Small intestine (tissue), 7 donors: ENCODE measurements at regions not wholly inside any gene's neighbourhood (a gene's known extent, or its start where the extent isn't known, plus 50 kb on each side); places are given as distances from the start of the nearest gene placed in this dataset.

Experiments used
- DNase-seq, 2 donors: peaks; one replicate each; pipeline versions ENCODE4 v3.0.0 to v3.0.0-alpha.2; 2013
- FAIRE-seq: peaks from 2 replicates; lab custom pipeline; 2012; peaks lifted over from hg19 to GRCh38; lab: Jason Lieb, UNC
- H3K27ac ChIP-seq, 3 donors: one replicate each; pipeline ENCODE4 v1.5.1; 2013; ENCODE audit warnings: low read length in 2 of 3, mild to moderate bottlenecking in 2 of 3, control low read depth in 1 of 3, inconsistent platforms in 1 of 3, low read depth in 1 of 3, moderate library complexity in 1 of 3
- H3K27me3 ChIP-seq, 3 donors: one replicate each; pipeline ENCODE4 v1.6.1; 2013; ENCODE audit warnings: low read length in 3 of 3, inconsistent platforms in 1 of 3; ENCODE audit not compliant: control insufficient read depth in 3 of 3, insufficient read depth in 3 of 3
- H3K36me3 ChIP-seq, 3 donors: one replicate each; pipeline ENCODE4 v1.6.1; 2013; ENCODE audit warnings: low read length in 3 of 3, inconsistent platforms in 1 of 3, low read depth in 1 of 3, mild to moderate bottlenecking in 1 of 3, moderate library complexity in 1 of 3; ENCODE audit not compliant: control insufficient read depth in 3 of 3, insufficient read depth in 2 of 3
- H3K4me1 ChIP-seq, 3 donors: one replicate each; pipeline ENCODE4 v1.6.1; 2013; ENCODE audit warnings: low read length in 2 of 3, inconsistent platforms in 1 of 3, low read depth in 1 of 3, mild to moderate bottlenecking in 1 of 3, moderate library complexity in 1 of 3; ENCODE audit not compliant: control insufficient read depth in 3 of 3, insufficient read depth in 2 of 3
- H3K4me3 ChIP-seq, 3 donors: one replicate each; pipeline ENCODE4 v1.5.1; 2013; ENCODE audit warnings: low read length in 3 of 3, control low read depth in 1 of 3, inconsistent platforms in 1 of 3, low read depth in 1 of 3, mild to moderate bottlenecking in 1 of 3, moderate library complexity in 1 of 3
- H3K9me3 ChIP-seq, 2 donors: one replicate each; pipeline ENCODE4 v1.6.1; 2013; ENCODE audit warnings: low read depth in 1 of 2, low read length in 1 of 2; ENCODE audit not compliant: control insufficient read depth in 2 of 2, insufficient read depth in 1 of 2
- WGBS, 3 donors: extraction: QIAGEN DNeasy Blood & Tissue Kit; methylation state at CpG; one replicate each; pipeline ENCODE4 v1.1.7; 2013; 5-methylcytosine and 5-hydroxymethylcytosine counted together
- donor health status: healthy with polysubstance abuse.
- donor health status: control.
- donor health status: control.
- donor health status: Bipolar disorder and iron deficiency.
- donor health status: healthy.

DNA sequence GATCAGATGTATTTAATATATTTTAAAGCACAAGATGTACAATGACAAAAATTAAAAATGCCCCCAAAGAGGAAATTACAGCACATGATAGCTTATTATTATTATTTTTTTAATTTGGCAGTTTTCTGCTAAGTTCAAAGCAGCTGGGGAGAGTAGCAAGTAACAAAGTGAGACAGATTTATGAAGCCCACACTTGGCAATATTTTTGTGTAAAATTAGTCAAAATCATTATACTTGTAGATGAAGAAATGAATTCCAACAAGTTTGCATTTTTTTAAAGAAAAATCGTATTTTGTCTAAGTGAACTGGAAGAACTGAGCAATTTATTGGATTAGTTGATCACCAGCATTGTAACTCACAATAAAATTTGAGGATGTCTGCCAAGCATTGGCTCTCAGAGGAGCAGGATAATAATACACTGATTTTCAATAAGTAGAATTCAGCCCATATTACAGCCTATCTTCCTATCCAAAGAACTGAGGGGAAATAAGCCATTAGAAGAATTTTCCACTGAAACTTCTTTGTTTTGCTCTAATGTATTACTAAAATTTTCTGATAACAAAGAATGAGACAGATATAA, 215.6 kb downstream of the MAP2K6 start:
- Histone ChIP-seq H3K36me3 (no peaks in the 10 kb centered on the region), H3K27me3 (peaks cover 0 to 2% (median 0%) of the 10 kb centered on the region in 3 donors), H3K9me3 (no peaks in the 10 kb centered on the region), H3K27ac (no peak overlapping the region), H3K4me3 (no peak overlapping the region), H3K4me1 (no peaks in the 10 kb centered on the region)
- WGBS, 3 donors, result 71 to 75% (median 73%) methylated on average over 1 of the region's 1 CpG
- DNase-seq (no peak), FAIRE-seq (no peak)

DNA sequence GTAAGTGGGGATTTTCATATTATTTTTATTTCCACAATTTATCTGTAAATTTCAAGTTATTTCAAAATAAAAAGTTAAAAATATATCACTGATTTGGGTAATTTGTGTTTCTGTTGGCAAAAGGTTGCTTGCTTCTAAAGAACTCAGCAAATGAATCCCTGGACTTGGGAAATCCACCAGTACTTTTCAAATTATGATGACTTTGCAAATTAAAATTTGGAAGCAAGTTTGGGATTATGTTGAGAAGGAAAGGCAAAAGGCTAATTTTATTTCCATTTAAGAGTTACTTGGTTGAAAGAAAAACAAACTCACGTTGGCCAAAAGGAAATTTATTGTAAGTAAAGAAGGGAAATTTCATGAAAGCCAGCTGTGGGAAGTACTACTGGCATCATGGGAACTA, 220.3 kb downstream of the MAP2K6 start:
- DNase-seq, result no peak
- H3K27me3 ChIP-seq, result no peaks in the 10 kb centered on the region
- no peak for FAIRE-seq
- H3K27ac ChIP-seq, result no peak overlapping the region
- H3K9me3 ChIP-seq, result no peaks in the 10 kb centered on the region
- H3K36me3 ChIP-seq, result no peaks in the 10 kb centered on the region
- H3K4me1 ChIP-seq, result no peaks in the 10 kb centered on the region
- 50 to 59% (median 56%) methylated on average over 1 of the region's 1 CpG for WGBS, 3 donors
- no peak overlapping the region for H3K4me3 ChIP-seq

DNA sequence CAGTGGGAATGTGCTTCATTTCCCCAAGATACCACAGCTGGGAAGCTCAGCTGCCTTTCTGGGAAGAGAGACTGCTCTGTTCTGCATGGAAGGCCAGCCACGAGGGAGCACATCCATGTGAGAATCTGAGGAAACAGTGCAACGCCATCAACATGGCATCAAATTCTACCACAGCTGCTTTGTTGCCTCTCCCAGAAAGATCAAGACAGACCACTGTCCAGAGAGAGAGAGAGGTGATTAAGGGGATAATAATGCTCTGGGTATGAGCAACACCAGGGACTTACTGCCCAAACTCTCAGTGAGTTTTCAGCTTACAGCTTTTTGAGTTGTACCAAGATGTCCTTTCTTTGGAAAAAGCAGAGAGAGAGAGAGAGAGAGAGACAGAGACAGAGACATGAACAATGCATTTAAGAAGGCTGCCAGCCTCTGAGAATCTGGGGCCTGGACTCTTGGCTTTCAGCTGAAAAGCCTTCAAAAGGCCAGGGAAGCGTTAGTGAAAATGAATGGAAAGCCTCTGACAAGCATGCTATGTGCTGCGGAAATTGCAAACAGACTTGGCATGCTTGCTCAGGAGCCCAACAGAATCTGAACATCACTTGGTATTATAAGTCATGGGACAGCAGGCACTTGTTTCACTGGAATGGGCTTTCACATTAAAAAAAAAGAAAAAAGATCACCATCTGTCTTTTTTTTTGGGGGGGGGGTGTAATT, 223.1 kb downstream of the MAP2K6 start:
- no peak overlapping the region for H3K4me3 ChIP-seq
- WGBS, 3 donors, result 72 to 74% (median 72%) methylated on average over 4 of the region's 4 CpGs
- no peaks in the 10 kb centered on the region for H3K4me1 ChIP-seq
- no peaks in the 10 kb centered on the region for H3K27me3 ChIP-seq
- no peak overlapping the region for H3K27ac ChIP-seq
- FAIRE-seq, result no peak
- DNase-seq, result no peak
- H3K36me3 ChIP-seq, result no peaks in the 10 kb centered on the region
- H3K9me3 ChIP-seq, result no peaks in the 10 kb centered on the region

DNA sequence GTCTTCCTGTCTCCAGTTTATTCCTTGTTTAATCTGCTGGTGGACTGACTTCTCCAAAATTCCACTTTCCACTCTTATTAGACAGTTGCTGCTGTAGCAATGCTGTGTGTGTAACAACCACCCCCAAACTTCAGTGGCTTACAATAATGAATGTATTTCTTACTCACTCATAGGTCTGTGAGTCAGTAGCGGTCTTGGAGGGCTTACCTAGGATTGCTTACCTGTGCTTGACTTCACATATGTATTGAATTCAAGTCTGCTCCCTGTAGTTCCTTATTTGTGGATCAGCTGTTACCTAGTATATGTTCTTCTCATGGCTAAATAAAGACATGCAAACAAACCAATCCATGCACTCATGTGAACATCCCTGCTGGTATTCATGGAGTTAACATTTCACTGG, 224.6 kb downstream of the MAP2K6 start:
- Histone ChIP-seq H3K27ac (no peak overlapping the region), H3K36me3 (no peaks in the 10 kb centered on the region), H3K4me3 (no peak overlapping the region), H3K4me1 (no peaks in the 10 kb centered on the region), H3K27me3 (no peaks in the 10 kb centered on the region), H3K9me3 (no peaks in the 10 kb centered on the region)
- no peak for FAIRE-seq
- WGBS, 3 donors, result 65 to 88% (median 81%) methylated on average over 1 of the region's 1 CpG
- no peak for DNase-seq

DNA sequence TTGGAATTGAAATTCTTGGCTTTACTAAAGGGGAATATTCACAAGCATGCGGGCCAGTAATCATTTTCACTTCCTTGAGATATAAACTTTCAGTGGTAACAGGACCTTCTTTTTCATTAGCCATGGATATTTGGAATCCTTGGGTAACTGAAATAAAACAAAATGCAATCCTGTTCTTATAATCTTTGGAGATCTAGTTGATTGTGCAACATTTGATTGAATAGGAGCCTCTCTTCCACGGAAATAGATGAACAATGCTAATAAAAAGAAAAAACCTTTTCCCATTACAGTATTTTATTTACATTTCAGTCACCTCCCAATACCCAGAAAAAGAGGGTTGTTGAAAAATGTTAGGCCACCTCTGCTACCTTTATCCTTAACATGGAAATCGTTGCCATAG, 225.6 kb downstream of the MAP2K6 start:
- no peaks in the 10 kb centered on the region for H3K9me3 ChIP-seq
- H3K36me3 ChIP-seq, result no peaks in the 10 kb centered on the region
- H3K4me3 ChIP-seq, result no peak overlapping the region
- no peaks in the 10 kb centered on the region for H3K4me1 ChIP-seq
- H3K27me3 ChIP-seq, result no peaks in the 10 kb centered on the region
- WGBS, 3 donors, result 71 to 76% (median 71%) methylated on average over 3 of the region's 3 CpGs
- no peak for DNase-seq
- no peak overlapping the region for H3K27ac ChIP-seq
- no peak for FAIRE-seq

DNA sequence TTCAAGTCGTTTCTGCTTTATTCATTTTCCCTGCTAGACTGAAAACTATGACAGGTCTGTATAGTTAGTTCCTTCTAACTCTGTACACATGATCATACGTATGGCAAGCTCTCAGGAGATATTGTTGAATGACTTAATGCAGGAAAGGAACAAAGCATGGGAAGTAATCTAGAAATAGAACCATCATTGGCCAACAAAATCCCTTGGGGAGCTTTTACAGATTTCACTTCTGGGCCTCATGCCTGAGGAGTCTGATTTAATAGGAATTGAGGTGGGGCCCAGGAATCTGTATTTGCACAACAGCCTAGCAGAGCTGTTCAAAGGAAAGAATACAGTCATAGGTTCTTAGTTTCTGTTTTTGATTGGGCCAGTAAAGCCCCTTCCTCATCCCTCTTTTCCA, 229.2 kb downstream of the MAP2K6 start:
- H3K27me3 ChIP-seq, result no peaks in the 10 kb centered on the region
- WGBS, 3 donors, result 57 to 72% (median 69%) methylated on average over 2 of the region's 2 CpGs

DNA sequence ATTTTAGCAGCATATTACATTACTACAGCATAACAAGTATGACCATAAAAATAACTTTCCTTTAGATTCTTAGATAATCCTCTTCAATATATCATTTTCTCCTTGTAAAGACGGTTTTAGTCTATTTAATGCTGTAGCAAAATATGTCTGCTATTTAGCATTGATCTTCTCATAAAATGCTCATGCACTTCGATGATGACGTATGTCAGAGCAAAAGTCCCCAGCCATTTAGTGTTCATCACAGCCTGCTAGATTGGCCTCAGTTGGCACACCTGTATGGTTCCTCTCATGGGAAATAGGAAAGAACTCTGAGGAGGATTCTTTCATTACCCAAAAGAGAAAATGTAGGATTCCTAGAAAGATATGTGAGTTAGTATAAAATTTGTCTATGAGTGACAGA, 232.2 kb downstream of the MAP2K6 start:
- FAIRE-seq (no peak), DNase-seq (no peak)
- Histone ChIP-seq H3K36me3 (no peaks in the 10 kb centered on the region), H3K9me3 (no peaks in the 10 kb centered on the region), H3K4me3 (no peak overlapping the region), H3K4me1 (no peaks in the 10 kb centered on the region), H3K27ac (no peak overlapping the region), H3K27me3 (no peaks in the 10 kb centered on the region)
- WGBS, 3 donors, result 74 to 94% (median 88%) methylated on average over 3 of the region's 3 CpGs

More for the DNA sequence above, 229.2 kb downstream of the MAP2K6 start:
- Histone ChIP-seq H3K9me3 (no peaks in the 10 kb centered on the region), H3K36me3 (no peaks in the 10 kb centered on the region), H3K27ac (no peak overlapping the region), H3K4me1 (no peaks in the 10 kb centered on the region), H3K4me3 (no peak overlapping the region)
- no peak for DNase-seq
- no peak for FAIRE-seq

DNA sequence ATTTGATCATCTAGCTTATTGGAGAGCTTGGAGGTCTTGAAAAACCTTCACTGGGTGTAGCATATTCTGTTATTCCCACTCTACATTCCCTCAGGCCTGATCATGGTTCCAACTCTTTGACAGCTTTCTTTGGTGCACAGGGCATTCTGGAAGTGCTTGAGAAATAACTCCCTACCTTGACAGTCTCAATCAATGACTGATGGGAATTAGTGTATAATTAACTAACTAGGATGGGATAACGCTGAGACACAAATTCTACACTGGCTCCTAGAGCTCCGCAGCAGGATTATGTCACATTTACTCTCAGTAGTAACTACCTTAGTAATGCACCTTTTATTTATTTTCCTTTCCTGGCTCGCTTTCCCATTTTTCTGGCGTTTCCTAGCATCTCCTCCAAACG, 236.4 kb downstream of the MAP2K6 start:
- H3K9me3 ChIP-seq, result no peaks in the 10 kb centered on the region
- no peak overlapping the region for H3K4me3 ChIP-seq
- FAIRE-seq (no peak), DNase-seq (no peak)
- H3K4me1 ChIP-seq, result no peaks in the 10 kb centered on the region
- no peak overlapping the region for H3K27ac ChIP-seq
- H3K27me3 ChIP-seq, result no peaks in the 10 kb centered on the region
- no peaks in the 10 kb centered on the region for H3K36me3 ChIP-seq
- 48 to 70% (median 67%) methylated on average over 5 of the region's 5 CpGs for whole genome bisulfite sequencing, 3 donors

DNA sequence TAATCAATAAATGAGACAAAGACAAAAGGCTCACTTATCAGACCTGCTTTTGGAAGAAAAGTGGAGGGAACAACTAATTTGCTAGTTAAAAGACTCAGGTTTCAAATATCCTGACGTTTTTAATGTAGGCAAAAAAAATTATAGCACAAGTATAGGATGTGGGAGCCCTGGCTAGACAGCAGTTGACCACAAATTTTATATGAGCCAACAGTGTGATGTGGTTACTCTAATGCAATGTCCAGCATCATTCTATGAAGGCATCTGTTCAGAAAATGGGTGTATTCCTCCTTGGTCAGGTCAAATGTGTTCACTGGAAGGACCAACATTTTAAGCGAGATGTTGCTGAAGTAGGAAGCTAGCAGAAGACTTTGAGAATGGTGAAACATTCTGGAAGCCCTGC, 237.4 kb downstream of the MAP2K6 start:
- H3K4me3 ChIP-seq, result no peak overlapping the region
- DNase-seq (no peak), FAIRE-seq (no peak)
- H3K27me3 ChIP-seq, result no peaks in the 10 kb centered on the region
- H3K27ac ChIP-seq, result no peak overlapping the region
- H3K36me3 ChIP-seq, result no peaks in the 10 kb centered on the region
- WGBS, 3 donors, result 69 to 82% (median 70%) methylated on average over 2 of the region's 2 CpGs
- H3K9me3 ChIP-seq, result no peaks in the 10 kb centered on the region
- H3K4me1 ChIP-seq, result no peaks in the 10 kb centered on the region
